ENCODE measurements at regions not wholly inside any gene's neighbourhood (a gene's known extent, or its start where the extent isn't known, plus 50 kb on each side); places are given as distances from the start of the nearest gene placed in this dataset.

GRCh38 chr11:87401653-87402052 is 363.9 kb downstream of the TMEM135 start:
- TF ChIP-seq CTCF (IDR thresholded peaks at IDR 0.05; ENCODE audit: control extremely low read depth in 1 of 3, insufficient read depth in 1 of 3, low read depth in 1 of 3, low read length in 3 of 3) (no peak), POLR2A (IDR thresholded peaks at IDR 0.05; ENCODE audit: control extremely low read depth in 1 of 2, low read depth in 2 of 2, low read length in 2 of 2) (no peak), BRCA1 (IDR thresholded peaks at IDR 0.05; ENCODE audit: low read depth, low read length) (no peak), TAF7 (optimal IDR thresholded peaks at IDR 0.05; ENCODE audit: borderline replicate concordance, low read depth, low read length) (no peak), TAF1 (IDR thresholded peaks at IDR 0.05; ENCODE audit: low read depth, low read length) (no peak), SIRT6 (IDR thresholded peaks at IDR 0.05; ENCODE audit: low read length) (no peak), GABPA (IDR thresholded peaks at IDR 0.05; ENCODE audit: borderline replicate concordance, insufficient read depth, low read length) (no peak), POLR2AphosphoS5 (IDR thresholded peaks at IDR 0.05; ENCODE audit: low read depth, low read length) (no peak)
- TF ChIP-seq, protein P1, sequence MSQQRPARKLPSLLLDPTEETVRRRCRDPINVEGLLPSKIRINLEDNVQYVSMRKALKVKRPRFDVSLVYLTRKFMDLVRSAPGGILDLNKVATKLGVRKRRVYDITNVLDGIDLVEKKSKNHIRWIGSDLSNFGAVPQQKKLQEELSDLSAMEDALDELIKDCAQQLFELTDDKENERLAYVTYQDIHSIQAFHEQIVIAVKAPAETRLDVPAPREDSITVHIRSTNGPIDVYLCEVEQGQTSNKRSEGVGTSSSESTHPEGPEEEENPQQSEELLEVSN (IDR thresholded peaks at IDR 0.05), result no peak
